Endothelial cell of umbilical vein (primary cell): ENCODE measurements at regions not wholly inside any gene's neighbourhood (a gene's known extent, or its start where the extent isn't known, plus 50 kb on each side); places are given as distances from the start of the nearest gene placed in this dataset.

Experiments
- BruUV-seq: library from RNA; stranded (reverse); fragments of 400-500 nt; replicated peaks from 2 replicates; lab custom pipeline; 2021; lab: Mats Ljungman, UMichigan
- CTCF ChIA-PET: fragments of 300-600, 350-600 bp; sonication (Branson Sonifier 250); formaldehyde crosslinking; loops from one replicate; lab custom pipeline; 2021; ENCODE audit warnings: antibody characterized with exemption, inconsistent platforms; lab: Charles Lee
- POLR2A ChIA-PET: fragments of 300-600, 350-600 bp; sonication (Branson Sonifier 250); formaldehyde crosslinking; loops from one replicate; lab custom pipeline; 2021; ENCODE audit warnings: antibody characterized with exemption, inconsistent platforms; lab: Charles Lee
- DNase-seq: peaks from one replicate; pipeline ENCODE4 v3.0.0-alpha.2; 2011; ENCODE audit warnings: low read depth, low spot score
- FAIRE-seq: peaks from 2 replicates; lab custom pipeline; 2011; peaks lifted over from hg19 to GRCh38; lab: Jason Lieb, UNC
- H2AFZ ChIP-seq: 2 replicates; pipeline ENCODE4 v1.6.0; 2012; ENCODE audit warnings: low read depth, low read length, control low read depth, inconsistent platforms
- H3K27ac ChIP-seq: 2 replicates; pipeline ENCODE4 v1.5.1; 2011; ENCODE audit warnings: low read depth, mild to moderate bottlenecking, control low read depth, low read length, moderate library complexity; ENCODE audit not compliant: insufficient read depth
- H3K27me3 ChIP-seq, 2 experiments: 2 replicates each; pipeline versions ENCODE4 v1.6.0 to v1.6.1; 2011; ENCODE audit warnings: low read length in 2 of 2, mixed read lengths in 1 of 2; ENCODE audit not compliant: control insufficient read depth in 2 of 2, insufficient read depth in 2 of 2
- H3K36me3 ChIP-seq, 2 experiments: 2 replicates in 1 of 2; 3 replicates in 1 of 2; pipeline ENCODE4 v1.5.1; 2011; ENCODE audit warnings: low read length in 2 of 2, mild to moderate bottlenecking in 1 of 2, moderate library complexity in 1 of 2; ENCODE audit not compliant: control insufficient read depth in 2 of 2, insufficient read depth in 2 of 2; ENCODE audit errors: extremely low read depth in 1 of 2
- H3K4me1 ChIP-seq: 3 replicates; pipeline ENCODE4 v1.5.1; 2011; ENCODE audit warnings: mild to moderate bottlenecking, low read length; ENCODE audit not compliant: control insufficient read depth, insufficient read depth; ENCODE audit errors: extremely low read depth
- H3K4me2 ChIP-seq: 2 replicates; pipeline ENCODE4 v1.6.1; 2011; ENCODE audit warnings: low read length, control low read depth, mixed read lengths; ENCODE audit not compliant: insufficient read depth
- H3K4me3 ChIP-seq, 3 experiments: fragments of 200-600 bp in 1 of 3; sonication (generic), shearing (Covaris generic) in 1 of 3; replicated peaks in 1 of 3; 2 replicates each; pipeline ENCODE4 v1.5.1; 2011 to 2016; ENCODE audit warnings: control low read depth in 3 of 3, low read length in 3 of 3, mild to moderate bottlenecking in 2 of 3, inconsistent platforms in 1 of 3, low read depth in 1 of 3, moderate library complexity in 1 of 3; ENCODE audit not compliant: insufficient read depth in 1 of 3
- H3K79me2 ChIP-seq: 2 replicates; pipeline ENCODE4 v1.6.0; 2012; ENCODE audit warnings: low read length, inconsistent platforms; ENCODE audit not compliant: control insufficient read depth, insufficient read depth
- H3K9ac ChIP-seq: replicated peaks from 2 replicates; pipeline ENCODE3; 2011; ENCODE audit warnings: low read length, control low read depth; ENCODE audit not compliant: insufficient read depth; ENCODE audit errors: extremely low read depth
- H3K9me1 ChIP-seq: replicated peaks from 3 replicates; pipeline ENCODE4 v1.6.0; 2011; ENCODE audit warnings: mild to moderate bottlenecking, low read length; ENCODE audit not compliant: control insufficient read depth, insufficient read depth; ENCODE audit errors: extremely low read depth
- H3K9me3 ChIP-seq: replicated peaks from 2 replicates; pipeline ENCODE4 v1.5.1; 2012; ENCODE audit warnings: low read length, inconsistent platforms; ENCODE audit not compliant: control insufficient read depth, insufficient read depth
- H4K20me1 ChIP-seq: replicated peaks from 2 replicates; pipeline ENCODE3; 2011; ENCODE audit warnings: mild to moderate bottlenecking, low read length; ENCODE audit not compliant: control insufficient read depth, insufficient read depth; ENCODE audit errors: extremely low read depth
- EZH2 ChIP-seq: IDR thresholded peaks from 2 replicates; pipeline ENCODE4 v1.6.1; 2012; ENCODE audit warnings: borderline replicate concordance, low read depth, mild to moderate bottlenecking, moderate library complexity, low read length, inconsistent platforms; ENCODE audit not compliant: severe bottlenecking
- FOS ChIP-seq: IDR thresholded peaks from 2 replicates; pipeline ENCODE4 v1.6.1; 2011; ENCODE audit warnings: mild to moderate bottlenecking, low read length, moderate library complexity, borderline replicate concordance; ENCODE audit not compliant: insufficient read depth
- GATA2 ChIP-seq: IDR thresholded peaks from 2 replicates; pipeline ENCODE4 v1.7.0; 2011; ENCODE audit warnings: low read depth, mild to moderate bottlenecking, moderate library complexity, mixed read lengths, low read length; ENCODE audit not compliant: insufficient read length, insufficient read depth
- JUN ChIP-seq: IDR thresholded peaks from 2 replicates; pipeline ENCODE4 v1.6.1; 2011; ENCODE audit warnings: borderline replicate concordance, low read depth; ENCODE audit not compliant: insufficient read length, insufficient read depth
- MAX ChIP-seq: IDR thresholded peaks from 2 replicates; pipeline ENCODE4 v1.6.1; 2011; ENCODE audit not compliant: insufficient read depth, insufficient read length
- MYC ChIP-seq: IDR thresholded peaks from one replicate; pipeline ENCODE4 v1.6.1; 2011; ENCODE audit warnings: mild to moderate bottlenecking, low read depth, low read length
- POLR2A ChIP-seq: IDR thresholded peaks from 2 replicates; pipeline ENCODE4 v1.6.1; 2012; ENCODE audit warnings: low read depth, mild to moderate bottlenecking, control low read depth, low read length
- POLR2AphosphoS5 ChIP-seq: IDR thresholded peaks from 2 replicates; pipeline ENCODE4 v1.6.1; 2012; ENCODE audit warnings: low read depth, mild to moderate bottlenecking, control low read depth, low read length, moderate library complexity; ENCODE audit not compliant: insufficient read depth
- dilution Hi-C: fragments of 300-500 bp; cut with MboI; formaldehyde crosslinking; loops from one replicate; pipeline ENCODE4 v1.15.0; 2019; ENCODE audit warnings: low sequenced_read_pairs; ENCODE audit not compliant: extremely low pct_ligation_motif_present
- intact Hi-C: fragments of 100-400 bp; cut with micrococcal nuclease; formaldehyde crosslinking; loops from one replicate; pipeline ENCODE4 v1.10.0; 2022
- TF ChIP-seq, protein P1 (sequence below), 2 donors: IDR thresholded peaks; 1 replicate in 1 of 2; 2 replicates in 1 of 2; pipeline ENCODE4 v1.5.1; 2011; ENCODE audit warnings: low read length in 2 of 2, mild to moderate bottlenecking in 2 of 2, moderate library complexity in 2 of 2, control low read depth in 1 of 2, inconsistent platforms in 1 of 2, low read depth in 1 of 2; ENCODE audit not compliant: insufficient read depth in 1 of 2; ENCODE audit errors: extremely low read depth in 1 of 2

- no peaks in the 10 kb centered on the region for H3K4me1 ChIP-seq
- H3K9ac ChIP-seq, result no peak overlapping the region
- no peak for TF ChIP-seq POLR2AphosphoS5
- TF ChIP-seq, protein P1, sequence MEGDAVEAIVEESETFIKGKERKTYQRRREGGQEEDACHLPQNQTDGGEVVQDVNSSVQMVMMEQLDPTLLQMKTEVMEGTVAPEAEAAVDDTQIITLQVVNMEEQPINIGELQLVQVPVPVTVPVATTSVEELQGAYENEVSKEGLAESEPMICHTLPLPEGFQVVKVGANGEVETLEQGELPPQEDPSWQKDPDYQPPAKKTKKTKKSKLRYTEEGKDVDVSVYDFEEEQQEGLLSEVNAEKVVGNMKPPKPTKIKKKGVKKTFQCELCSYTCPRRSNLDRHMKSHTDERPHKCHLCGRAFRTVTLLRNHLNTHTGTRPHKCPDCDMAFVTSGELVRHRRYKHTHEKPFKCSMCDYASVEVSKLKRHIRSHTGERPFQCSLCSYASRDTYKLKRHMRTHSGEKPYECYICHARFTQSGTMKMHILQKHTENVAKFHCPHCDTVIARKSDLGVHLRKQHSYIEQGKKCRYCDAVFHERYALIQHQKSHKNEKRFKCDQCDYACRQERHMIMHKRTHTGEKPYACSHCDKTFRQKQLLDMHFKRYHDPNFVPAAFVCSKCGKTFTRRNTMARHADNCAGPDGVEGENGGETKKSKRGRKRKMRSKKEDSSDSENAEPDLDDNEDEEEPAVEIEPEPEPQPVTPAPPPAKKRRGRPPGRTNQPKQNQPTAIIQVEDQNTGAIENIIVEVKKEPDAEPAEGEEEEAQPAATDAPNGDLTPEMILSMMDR (IDR thresholded peaks at IDR 0.05; ENCODE audit: extremely low read depth in 1 of 2, insufficient read depth in 1 of 2, low read depth in 1 of 2, low read length in 2 of 2), result no peak
- no peak for TF ChIP-seq GATA2
- TF ChIP-seq MAX, result no peak
- TF ChIP-seq EZH2, result no peak
- no peak for TF ChIP-seq JUN
- no peak for TF ChIP-seq MYC
- TF ChIP-seq POLR2A, result no peak
- TF ChIP-seq FOS, result no peak
- DNase-seq (no peak), FAIRE-seq (no peak)
- no peaks in the 10 kb centered on the region for H4K20me1 ChIP-seq
- H2AFZ ChIP-seq, result no peak overlapping the region
- no peak overlapping the region for H3K27ac ChIP-seq
- ChIA-PET CTCF (no interaction called here), POLR2A (no interaction called here)
- H3K4me3 ChIP-seq, result no peak overlapping the region
- no peaks in the 10 kb centered on the region for H3K27me3 ChIP-seq
- no peaks in the 10 kb centered on the region for H3K9me1 ChIP-seq
- H3K4me2 ChIP-seq, result no peak overlapping the region
- no TSS peak for BruUV-seq
- dilution Hi-C loops (no loop called here), intact Hi-C loops (no loop called here)
- no peaks in the 10 kb centered on the region for H3K79me2 ChIP-seq
- H3K9me3 ChIP-seq, result no peaks in the 10 kb centered on the region
- H3K36me3 ChIP-seq, result no peaks in the 10 kb centered on the region
Observed at GRCh38 chr13:104898484-104898883, 1637.0 kb downstream of the EFNB2 start.
